GM20431 (cell line): ENCODE measurements at regions not wholly inside any gene's neighbourhood (a gene's known extent, or its start where the extent isn't known, plus 50 kb on each side); places are given as distances from the start of the nearest gene placed in this dataset.

Experiments used
- in situ Hi-C: fragments of 300-500 bp; cut with MseI, MboI; formaldehyde crosslinking; loops from one replicate; pipeline ENCODE4 v1.15.0; 2020; ENCODE audit warnings: low sequenced_read_pairs; ENCODE audit not compliant: unreplicated experiment

GRCh38 chr13:84655677-84656076, 773.4 kb upstream of the SLITRK1 start:
- in situ Hi-C loops, result no loop called here

DNA sequence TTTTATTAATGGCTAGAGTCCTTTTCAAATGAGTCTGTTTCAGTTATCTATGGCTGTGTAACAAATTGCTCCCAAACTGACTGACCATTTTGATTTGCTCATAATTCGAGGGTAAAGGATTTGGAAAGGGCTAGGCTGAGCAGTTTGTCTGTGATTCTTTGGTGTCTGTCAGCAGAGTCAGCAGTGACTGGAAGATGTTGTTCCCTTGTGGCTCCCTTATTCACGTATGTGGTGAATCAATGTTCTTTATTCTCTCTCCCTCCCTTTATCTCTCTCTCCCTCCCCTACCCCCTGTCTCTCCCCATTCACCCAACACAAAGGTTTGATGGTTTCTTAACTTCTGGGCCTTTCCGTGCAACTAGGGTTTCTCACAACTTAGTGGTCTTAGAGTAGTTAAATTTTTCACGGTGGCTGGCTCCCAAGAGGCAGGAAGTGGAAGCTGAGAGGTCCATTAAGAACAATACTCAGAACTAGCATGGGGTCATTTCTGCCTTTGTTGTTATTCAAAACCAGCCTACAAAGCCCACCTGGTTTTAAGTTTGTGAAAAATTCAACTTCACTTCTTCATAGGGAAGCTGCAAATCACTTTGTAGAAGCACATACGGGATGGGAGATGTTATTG, 772.5 kb upstream of the SLITRK1 start:
- in situ Hi-C loops, result no loop called here

DNA sequence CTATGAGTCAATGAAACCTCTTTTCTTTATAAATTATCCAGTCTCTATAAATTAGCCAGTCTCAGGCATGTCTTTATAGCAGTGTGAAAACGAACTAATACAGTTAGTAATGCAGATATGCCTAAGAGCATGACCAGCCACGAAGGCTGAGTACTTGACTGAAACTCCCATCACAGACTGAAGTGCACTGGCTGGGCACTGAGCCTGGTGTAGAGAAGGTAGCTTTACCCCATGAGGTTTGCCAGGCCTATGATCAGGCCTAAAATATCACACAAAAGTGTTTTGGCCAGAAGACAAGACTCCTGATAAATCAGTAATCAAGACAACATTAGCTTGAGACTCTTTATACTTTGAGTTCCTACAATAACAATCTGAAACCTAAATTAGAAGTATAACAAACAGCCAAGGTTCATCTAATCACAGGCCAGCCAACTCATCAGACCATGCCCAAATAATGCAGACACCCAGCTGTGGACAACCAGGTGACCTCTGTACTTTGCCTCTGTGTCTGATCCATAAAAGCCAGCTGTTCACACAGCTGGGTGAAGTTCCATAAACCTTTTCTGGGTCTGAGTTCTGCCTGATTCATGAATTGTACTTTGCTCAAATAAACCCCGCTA, 771.8 kb upstream of the SLITRK1 start:
- in situ Hi-C loops, result no loop called here

DNA sequence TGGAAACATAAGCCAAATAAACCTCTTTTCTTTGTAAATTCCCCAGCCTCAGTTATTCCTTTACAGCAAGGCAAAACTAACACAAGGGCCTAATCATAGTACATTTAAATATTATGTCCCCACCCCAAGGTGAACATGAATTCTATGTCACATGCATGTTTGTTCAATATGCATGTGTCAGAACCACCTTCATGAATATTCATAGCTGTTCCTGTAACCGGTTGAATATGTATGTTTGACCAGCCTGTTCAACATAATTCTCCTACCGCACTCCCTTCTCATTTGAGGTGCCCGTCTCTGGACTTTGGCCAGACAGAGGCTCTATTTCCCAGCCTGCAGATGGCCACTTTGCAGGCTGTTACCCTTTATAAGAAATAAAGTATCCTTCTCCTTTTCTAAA, 769.4 kb upstream of the SLITRK1 start:
- in situ Hi-C loops, result no loop called here

DNA sequence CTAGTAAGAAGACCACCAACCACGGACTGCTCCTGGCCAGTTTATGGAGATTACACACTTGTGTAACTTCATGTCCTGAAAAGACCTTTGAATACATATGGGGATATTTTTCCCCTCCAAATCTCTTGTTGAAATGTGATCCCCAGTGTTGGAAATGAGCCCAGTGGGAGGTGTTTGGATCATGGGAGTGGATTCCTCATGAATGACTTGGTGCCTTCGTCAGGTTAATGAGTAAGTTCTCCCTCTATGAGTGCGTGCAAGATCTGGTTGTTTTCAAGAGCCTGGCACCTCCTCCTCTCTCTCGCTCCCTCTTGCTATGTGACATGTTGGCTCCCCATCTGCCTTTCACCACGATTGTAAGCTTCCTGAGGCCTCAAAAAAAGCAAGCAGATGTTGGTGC, 769.0 kb upstream of the SLITRK1 start:
- in situ Hi-C loops, result no loop called here

GRCh38 chr13:84649853-84650252, 767.6 kb upstream of the SLITRK1 start:
- in situ Hi-C loops, result no loop called here

DNA sequence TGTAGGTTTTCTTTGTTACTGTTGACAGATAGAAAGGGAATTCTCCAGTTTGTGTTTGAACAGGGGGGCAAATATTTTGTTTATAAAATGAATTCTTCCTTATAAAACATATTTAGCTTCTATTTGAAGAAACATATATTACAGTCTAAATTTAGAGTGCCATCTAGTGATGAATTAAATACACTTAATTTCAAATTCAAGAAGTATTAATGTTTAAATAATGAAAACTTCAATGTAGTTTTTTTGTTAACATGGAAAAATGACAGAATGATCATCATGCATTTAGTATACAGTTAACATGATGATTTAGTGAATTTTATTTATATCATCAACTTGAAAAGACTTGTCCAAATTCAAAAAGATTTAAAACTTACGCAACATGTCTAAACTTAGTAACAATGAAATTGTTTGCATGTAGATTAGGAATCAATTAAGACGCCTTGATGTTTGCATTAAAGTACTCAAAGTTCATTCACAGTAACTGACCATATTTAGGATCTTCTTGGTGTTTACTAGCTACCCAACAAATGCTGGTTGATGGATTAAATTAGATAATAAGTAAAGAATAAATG, 765.9 kb upstream of the SLITRK1 start:
- in situ Hi-C loops, result no loop called here

GRCh38 chr13:84646957-84647356, 764.7 kb upstream of the SLITRK1 start:
- in situ Hi-C loops, result no loop called here

GRCh38 chr13:84645196-84646012, 763.1 kb upstream of the SLITRK1 start:
- in situ Hi-C loops, result no loop called here

GRCh38 chr13:84641491-84641890, 759.2 kb upstream of the SLITRK1 start:
- in situ Hi-C loops, result no loop called here

DNA sequence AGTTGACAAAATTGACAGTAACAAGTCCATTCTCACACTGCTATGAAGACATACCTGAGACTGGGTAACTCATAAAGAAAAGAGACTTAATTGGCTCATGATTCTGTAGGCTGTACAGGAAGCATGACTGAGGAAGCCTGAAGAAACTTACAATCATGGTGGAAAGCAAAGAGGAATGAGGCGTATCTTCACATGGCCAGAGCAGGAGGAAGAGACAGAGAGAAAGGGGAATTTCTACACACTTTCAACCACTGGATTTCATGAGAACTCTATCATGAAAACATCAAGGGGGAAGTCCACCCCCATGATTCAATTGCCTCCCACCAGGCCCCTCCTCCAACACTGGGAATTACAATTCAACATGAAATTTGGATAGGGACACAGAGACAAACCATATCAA, 758.4 kb upstream of the SLITRK1 start:
- in situ Hi-C loops, result no loop called here

DNA sequence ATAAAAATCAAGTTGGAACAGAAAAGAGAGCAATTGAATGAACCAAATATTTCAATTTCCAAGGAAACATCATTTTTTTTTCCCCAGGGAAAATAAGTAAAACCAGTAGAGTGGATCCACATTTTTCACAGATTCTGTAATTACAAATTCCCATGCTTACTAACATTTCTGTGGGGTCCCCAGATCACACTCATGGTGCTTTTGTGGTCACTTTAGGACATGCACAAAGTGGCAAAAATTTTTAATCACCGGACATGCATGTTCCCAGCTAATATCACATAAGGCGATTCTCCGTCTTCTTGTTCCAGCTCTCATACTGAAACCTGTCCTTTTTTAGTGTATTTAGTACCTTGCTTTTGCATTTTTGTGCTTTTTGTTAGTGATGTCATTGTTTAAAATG, 748.2 kb upstream of the SLITRK1 start:
- in situ Hi-C loops, result no loop called here

- in situ Hi-C loops, result no loop called here
Observed at GRCh38 chr13:84616864-84617263, 734.6 kb upstream of the SLITRK1 start.

DNA sequence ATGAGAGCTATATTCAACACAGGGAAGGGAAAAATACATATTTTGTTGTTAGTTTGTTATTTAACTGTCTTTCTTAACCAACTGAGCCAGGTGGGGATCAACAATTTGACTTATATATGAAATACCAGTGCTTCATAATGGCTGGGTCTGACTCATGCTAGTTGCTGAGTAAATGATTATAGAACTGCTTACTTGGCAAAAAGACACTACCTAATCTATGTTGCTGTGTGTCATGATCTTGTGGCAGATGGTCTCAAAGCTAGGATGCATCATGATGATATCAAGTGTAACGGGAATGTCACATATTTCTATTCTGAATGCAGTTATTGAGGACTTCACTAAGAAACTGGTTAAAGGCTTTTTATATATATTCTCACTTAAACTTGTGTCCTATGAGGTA, 727.4 kb upstream of the SLITRK1 start:
- in situ Hi-C loops, result no loop called here

- in situ Hi-C loops, result no loop called here
Observed at GRCh38 chr13:84607261-84608013, 725.2 kb upstream of the SLITRK1 start.

DNA sequence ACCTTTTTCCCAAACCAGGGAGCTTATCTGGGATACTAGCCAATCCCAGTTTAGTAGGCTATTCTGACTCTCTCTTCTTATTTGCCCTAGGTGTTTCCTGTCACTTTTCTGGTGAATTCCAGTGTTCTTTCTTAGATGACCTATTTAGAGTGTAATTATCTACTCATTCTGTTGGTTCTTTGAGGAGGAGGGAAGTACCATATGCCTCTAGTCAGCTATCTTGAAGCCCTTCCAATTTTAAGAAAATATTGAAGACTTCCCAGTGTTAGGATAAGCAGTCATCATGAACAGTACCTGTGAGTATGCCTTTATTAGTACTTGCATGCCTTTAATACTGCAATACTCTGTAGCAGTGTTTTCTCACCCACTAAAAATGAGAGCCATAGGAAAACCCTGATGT, 724.3 kb upstream of the SLITRK1 start:
- in situ Hi-C loops, result no loop called here

GRCh38 chr13:84605927-84606326, 723.7 kb upstream of the SLITRK1 start:
- in situ Hi-C loops, result no loop called here

DNA sequence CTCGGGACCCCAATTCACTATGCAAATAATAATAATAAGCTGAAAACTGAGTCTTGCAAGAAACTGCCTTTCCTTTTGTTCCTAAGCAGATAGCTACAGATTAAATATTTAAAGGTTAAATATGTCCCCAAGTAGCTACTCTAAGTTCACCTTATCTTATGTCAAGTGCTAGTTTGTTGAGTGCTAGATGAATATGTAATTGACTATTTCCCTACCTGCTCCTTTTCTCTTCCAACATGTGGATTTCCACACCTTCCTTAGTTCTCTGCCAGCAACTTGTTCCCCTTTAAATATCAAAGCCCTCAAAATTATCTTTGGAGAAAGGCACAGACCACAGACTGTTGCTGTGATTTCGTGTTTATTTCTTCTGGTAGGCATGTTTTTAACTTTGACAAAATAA, 709.2 kb upstream of the SLITRK1 start:
- in situ Hi-C loops, result no loop called here

GRCh38 chr13:84590663-84591062, 708.4 kb upstream of the SLITRK1 start:
- in situ Hi-C loops, result no loop called here

GRCh38 chr13:84588023-84588422, 705.7 kb upstream of the SLITRK1 start:
- in situ Hi-C loops, result no loop called here
